NCI-H69 (cell line): ENCODE measurements at regions not wholly inside any gene's neighbourhood (a gene's known extent, or its start where the extent isn't known, plus 50 kb on each side); places are given as distances from the start of the nearest gene placed in this dataset.
A peak's percentile ranks its signal among the peaks of the same experiment; 100 is the strongest.

Source experiments
- DNase-seq: peaks from one replicate; lab custom pipeline; 2025; lab: John Stamatoyannopoulos, UW

- peak; percentile 53 for DNase-seq
Measured at GRCh38 chr11:19368726-19369375, 128.1 kb upstream of the E2F8 start.

- DNase-seq: no peak
Measured at GRCh38 chr11:19366992-19367709, 126.4 kb upstream of the E2F8 start.

GRCh38 chr11:19365743-19366410, 125.1 kb upstream of the E2F8 start:
- no peak for DNase-seq

GRCh38 chr11:19359221-19360000, 118.7 kb upstream of the E2F8 start:
- no peak for DNase-seq

- no peak for DNase-seq
Measured at GRCh38 chr11:19357943-19358342, 117.2 kb upstream of the E2F8 start.

- DNase-seq: no peak
Measured at GRCh38 chr11:19355601-19356000, 114.9 kb upstream of the E2F8 start.

GRCh38 chr11:19353287-19353850, 112.6 kb upstream of the E2F8 start:
- no peak for DNase-seq

GRCh38 chr11:19352771-19353160, 112.0 kb upstream of the E2F8 start:
- DNase-seq: no peak

- DNase-seq: peak; percentile 35
Measured at GRCh38 chr11:19352072-19352770, 111.5 kb upstream of the E2F8 start.

- no peak for DNase-seq
Measured at GRCh38 chr11:19351426-19351825, 110.7 kb upstream of the E2F8 start.

GRCh38 chr11:19350160-19350559, 109.4 kb upstream of the E2F8 start:
- no peak for DNase-seq

GRCh38 chr11:19349340-19350025, 108.7 kb upstream of the E2F8 start:
- DNase-seq: no peak

- DNase-seq: peak; percentile 33
Measured at GRCh38 chr11:19347911-19348310, 107.2 kb upstream of the E2F8 start.

GRCh38 chr11:19345848-19346681, 105.3 kb upstream of the E2F8 start:
- peak; percentile 22 for DNase-seq

- peak; percentile 61 for DNase-seq
Measured at GRCh38 chr11:19345519-19345847, 104.7 kb upstream of the E2F8 start.

- peak; percentile 68 for DNase-seq
Measured at GRCh38 chr11:19344661-19345518, 104.1 kb upstream of the E2F8 start.

- DNase-seq: no peak
Measured at GRCh38 chr11:19342036-19342435, 101.3 kb upstream of the E2F8 start.

GRCh38 chr11:19338375-19338774, 97.6 kb upstream of the E2F8 start:
- DNase-seq: no peak

- DNase-seq: no peak
Measured at GRCh38 chr11:19337779-19338178, 97.0 kb upstream of the E2F8 start.
